ENCODE measurements at regions not wholly inside any gene's neighbourhood (a gene's known extent, or its start where the extent isn't known, plus 50 kb on each side); places are given as distances from the start of the nearest gene placed in this dataset.

DNA sequence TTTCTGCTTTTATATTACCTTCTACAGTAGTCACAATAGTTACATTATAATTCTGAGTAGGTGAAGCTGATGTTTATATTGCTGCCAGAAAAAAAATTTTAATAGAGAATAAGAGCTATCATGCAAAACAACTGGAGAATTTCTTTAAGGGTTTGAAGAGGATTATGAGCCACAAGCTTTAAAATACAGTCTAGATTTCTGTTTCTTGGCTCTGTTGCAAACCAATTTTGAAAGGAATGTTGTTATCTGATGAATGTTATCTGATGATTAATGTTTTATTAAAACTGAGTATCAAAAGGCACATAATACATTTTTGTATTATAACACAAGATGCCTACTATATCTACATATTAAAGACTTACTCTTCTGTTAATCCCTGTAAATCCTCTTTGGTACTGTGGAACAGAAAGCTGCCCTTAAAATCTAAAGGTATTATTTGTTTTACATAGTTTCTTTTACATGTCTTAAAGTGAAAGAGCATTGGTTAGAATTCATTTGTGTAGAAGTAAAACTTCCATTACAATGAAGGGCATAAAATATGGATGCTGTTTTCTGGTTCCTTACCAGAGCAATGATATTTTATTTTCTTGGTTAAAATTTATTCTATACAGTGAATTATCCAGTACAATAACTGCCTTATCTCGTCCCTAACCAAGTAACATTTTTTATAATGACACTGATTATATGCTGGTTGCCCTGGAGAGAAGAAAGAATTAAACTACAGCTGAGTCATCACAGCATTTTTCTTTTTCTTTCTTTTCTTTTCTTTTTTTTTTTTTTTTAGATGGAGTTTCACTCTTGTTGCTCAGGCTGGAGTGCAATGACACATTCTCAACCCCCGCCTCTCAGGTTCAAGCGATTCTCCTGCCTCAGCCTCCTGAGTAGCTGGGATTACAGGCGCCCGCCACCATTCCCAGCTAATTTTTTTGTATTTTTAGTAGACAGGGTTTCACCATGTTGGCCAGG, 205.7 kb downstream of the TANC2 start (continued):
- TF ChIP-seq TEAD4 (IDR thresholded peaks at IDR 0.05; ENCODE audit: borderline replicate concordance, insufficient read depth): peak; percentile 70
- no peak for TF ChIP-seq CHD2 (IDR thresholded peaks at IDR 0.05; ENCODE audit: low read length, partially characterized antibody)
- no peak for TF ChIP-seq NRF1 (IDR thresholded peaks at IDR 0.05; ENCODE audit: low read depth, low read length)
- no peak for TF ChIP-seq FOXJ3 (CRISPR knock-in tag; IDR thresholded peaks at IDR 0.05)

DNA sequence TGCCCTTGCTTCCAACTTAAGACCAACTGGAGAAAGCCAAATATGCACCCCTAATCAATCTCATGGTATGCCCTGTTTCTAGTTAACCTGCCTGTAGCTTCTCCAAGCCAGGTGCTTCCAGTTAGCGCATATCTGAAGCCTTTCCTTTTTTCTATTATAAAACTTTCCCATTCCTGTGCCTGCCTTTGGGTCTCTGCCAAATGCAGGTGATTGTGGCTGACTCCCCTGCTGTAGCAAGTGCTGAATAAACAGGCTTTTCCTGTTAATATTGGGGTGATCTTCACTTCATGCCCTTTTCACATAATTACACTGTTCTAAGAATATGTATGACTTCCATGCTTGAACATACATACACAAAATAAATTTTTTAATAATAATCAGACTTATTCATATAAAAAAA, 207.4 kb downstream of the TANC2 start:
- H3K79me2 ChIP-seq (ENCODE audit: insufficient read depth): peaks cover 63% of the 10 kb centered on the region
- no peak overlapping the region for H2AFZ ChIP-seq (ENCODE audit: low read depth)
- peaks cover 51% of the 10 kb centered on the region for H3F3A ChIP-seq (replicated peaks; ENCODE audit: insufficient read depth)
- no peaks in the 10 kb centered on the region for H3K27me3 ChIP-seq (ENCODE audit: insufficient read depth)
- ChIA-PET POLR2A (no interaction called here), CTCF (interaction anchor here (0.9 to 1.2 kb wide), 2 partner anchors 24 to 305 kb away, joined by 3 to 4 read pairs; no protein-coding TSS in a partner anchor)
- no peak for TF ChIP-seq EZH2phosphoT487 (IDR thresholded peaks at IDR 0.05; ENCODE audit: borderline replicate concordance, low read depth)
- TF ChIP-seq POLR2AphosphoS5 (IDR thresholded peaks at IDR 0.05; ENCODE audit: low read depth, low read length): no peak
- no peak for TF ChIP-seq RCOR1 (IDR thresholded peaks at IDR 0.05; ENCODE audit: low read length)
- TF ChIP-seq, protein P1, sequence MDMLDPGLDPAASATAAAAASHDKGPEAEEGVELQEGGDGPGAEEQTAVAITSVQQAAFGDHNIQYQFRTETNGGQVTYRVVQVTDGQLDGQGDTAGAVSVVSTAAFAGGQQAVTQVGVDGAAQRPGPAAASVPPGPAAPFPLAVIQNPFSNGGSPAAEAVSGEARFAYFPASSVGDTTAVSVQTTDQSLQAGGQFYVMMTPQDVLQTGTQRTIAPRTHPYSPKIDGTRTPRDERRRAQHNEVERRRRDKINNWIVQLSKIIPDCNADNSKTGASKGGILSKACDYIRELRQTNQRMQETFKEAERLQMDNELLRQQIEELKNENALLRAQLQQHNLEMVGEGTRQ (IDR thresholded peaks at IDR 0.05; ENCODE audit: borderline replicate concordance, low read depth, low read length): no peak
- TF ChIP-seq ELF1 (IDR thresholded peaks at IDR 0.05): no peak
- no peak for TF ChIP-seq TEAD4 (IDR thresholded peaks at IDR 0.05; ENCODE audit: borderline replicate concordance, insufficient read depth)
- TF ChIP-seq PBX3 (IDR thresholded peaks at IDR 0.05): no peak
- TF ChIP-seq GATA2 (CRISPR knock-in tag; IDR thresholded peaks at IDR 0.05): no peak
- TF ChIP-seq, protein P2, sequence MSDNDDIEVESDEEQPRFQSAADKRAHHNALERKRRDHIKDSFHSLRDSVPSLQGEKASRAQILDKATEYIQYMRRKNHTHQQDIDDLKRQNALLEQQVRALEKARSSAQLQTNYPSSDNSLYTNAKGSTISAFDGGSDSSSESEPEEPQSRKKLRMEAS (IDR thresholded peaks at IDR 0.05; ENCODE audit: low read depth): no peak
- TF ChIP-seq, protein P3, sequence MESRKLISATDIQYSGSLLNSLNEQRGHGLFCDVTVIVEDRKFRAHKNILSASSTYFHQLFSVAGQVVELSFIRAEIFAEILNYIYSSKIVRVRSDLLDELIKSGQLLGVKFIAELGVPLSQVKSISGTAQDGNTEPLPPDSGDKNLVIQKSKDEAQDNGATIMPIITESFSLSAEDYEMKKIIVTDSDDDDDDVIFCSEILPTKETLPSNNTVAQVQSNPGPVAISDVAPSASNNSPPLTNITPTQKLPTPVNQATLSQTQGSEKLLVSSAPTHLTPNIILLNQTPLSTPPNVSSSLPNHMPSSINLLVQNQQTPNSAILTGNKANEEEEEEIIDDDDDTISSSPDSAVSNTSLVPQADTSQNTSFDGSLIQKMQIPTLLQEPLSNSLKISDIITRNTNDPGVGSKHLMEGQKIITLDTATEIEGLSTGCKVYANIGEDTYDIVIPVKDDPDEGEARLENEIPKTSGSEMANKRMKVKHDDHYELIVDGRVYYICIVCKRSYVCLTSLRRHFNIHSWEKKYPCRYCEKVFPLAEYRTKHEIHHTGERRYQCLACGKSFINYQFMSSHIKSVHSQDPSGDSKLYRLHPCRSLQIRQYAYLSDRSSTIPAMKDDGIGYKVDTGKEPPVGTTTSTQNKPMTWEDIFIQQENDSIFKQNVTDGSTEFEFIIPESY (IDR thresholded peaks at IDR 0.05; ENCODE audit: borderline replicate concordance, low read depth): no peak
- no peak for TF ChIP-seq USF1 (IDR thresholded peaks at IDR 0.05; ENCODE audit: borderline replicate concordance, low read depth)
- TF ChIP-seq FOXJ3 (CRISPR knock-in tag; IDR thresholded peaks at IDR 0.05): no peak
- no peak for TF ChIP-seq TCF12 (IDR thresholded peaks at IDR 0.05)
- no peak for TF ChIP-seq RFX5 (IDR thresholded peaks at IDR 0.05; ENCODE audit: low read length)
- no peak for TF ChIP-seq RXRA (IDR thresholded peaks at IDR 0.05; ENCODE audit: borderline replicate concordance, low read depth)
- TF ChIP-seq TAF1 (IDR thresholded peaks at IDR 0.05; ENCODE audit: borderline replicate concordance, low read depth, low read length): no peak
- no peak for TF ChIP-seq CTCF (IDR thresholded peaks at IDR 0.05)
- H3K9me3 ChIP-seq: peaks cover 14% of the 10 kb centered on the region
- H3K36me3 ChIP-seq (replicated peaks in 1 of 2; ENCODE audit: control insufficient read depth in 1 of 2, insufficient read depth in 2 of 2, low read length in 1 of 2): peaks cover 0 to 21% of the 10 kb centered on the region in 2 experiments
- 95% methylated on average over 1 of the region's 1 CpG for WGBS (ENCODE audit: low lambda C conversion rate)
- no peak overlapping the region for H3K9ac ChIP-seq
- no peak overlapping the region for H3K4me2 ChIP-seq
- no peaks in the 10 kb centered on the region for H3K9me2 ChIP-seq
- H3K4me3 ChIP-seq (ENCODE audit: low read depth in 2 of 2, low read length in 1 of 2): no peak overlapping the region
- H3K4me1 ChIP-seq (ENCODE audit: control insufficient read depth in 1 of 2, insufficient read depth in 2 of 2, low read depth in 1 of 2, low read length in 1 of 2): peaks cover 0 to 4% of the 10 kb centered on the region in 2 experiments; a peak in 2 of 4 replicates
- H3K27ac ChIP-seq (ENCODE audit: low read depth in 2 of 2, low read length in 1 of 2): peak overlapping the region; percentile 13 to 94; a peak in 3 of 4 replicates
- peaks cover 4% of the 10 kb centered on the region; the same call in 1 of the 2 replicates for H4K20me1 ChIP-seq (ENCODE audit: insufficient read depth)
- no peak for DNase-seq
